ENCODE measurements at regions not wholly inside any gene's neighbourhood (a gene's known extent, or its start where the extent isn't known, plus 50 kb on each side); places are given as distances from the start of the nearest gene placed in this dataset.

GRCh38 chr11:23604966-23605365 lies 744.7 kb upstream of the CCDC179 start:
- no peaks in the 10 kb centered on the region for H3K9me3 ChIP-seq

GRCh38 chr11:23606191-23606590 lies 745.9 kb upstream of the CCDC179 start:
- H3K4me3 ChIP-seq = no peak overlapping the region
- H3K27me3 ChIP-seq = no peaks in the 10 kb centered on the region
- TF ChIP-seq POLR2AphosphoS5 (IDR thresholded peaks at IDR 0.05; ENCODE audit: insufficient read depth in 1 of 2, low read depth in 1 of 2) (no peak), CTCF (IDR thresholded peaks at IDR 0.05) (no peak)
- no peak for DNase-seq (ENCODE audit: extremely low spot score in 2 of 2)
- no peaks in the 10 kb centered on the region for H3K36me3 ChIP-seq
- H3K27ac ChIP-seq = no peak overlapping the region
- intact Hi-C loops (cut with DNase I) = no loop called here
- H3K9me3 ChIP-seq = no peaks in the 10 kb centered on the region
- H3K4me1 ChIP-seq = no peaks in the 10 kb centered on the region

More at GRCh38 chr11:23604966-23605365, 744.7 kb upstream of the CCDC179 start:
- TF ChIP-seq CTCF (IDR thresholded peaks at IDR 0.05) = no peak
- TF ChIP-seq POLR2A (IDR thresholded peaks at IDR 0.05) = no peak
- Histone ChIP-seq H3K36me3 (no peaks in the 10 kb centered on the region), H3K4me1 (no peaks in the 10 kb centered on the region), H3K27me3 (no peaks in the 10 kb centered on the region), H3K4me3 (no peak overlapping the region), H3K27ac (no peak overlapping the region)
- no peak for DNase-seq (ENCODE audit: extremely low spot score in 2 of 2)
- intact Hi-C loops (cut with DNase I) = no loop called here

GRCh38 chr11:23611726-23612125 lies 751.5 kb upstream of the CCDC179 start:
- H3K4me3 ChIP-seq = no peak overlapping the region

GRCh38 chr11:23620617-23621016 lies 760.3 kb upstream of the CCDC179 start:
- H3K27ac ChIP-seq = no peak overlapping the region
- H3K4me1 ChIP-seq = no peaks in the 10 kb centered on the region
- H3K36me3 ChIP-seq = no peaks in the 10 kb centered on the region
- intact Hi-C loops (cut with DNase I) = no loop called here
- TF ChIP-seq CTCF (IDR thresholded peaks at IDR 0.05) (no peak), POLR2AphosphoS5 (IDR thresholded peaks at IDR 0.05; ENCODE audit: insufficient read depth in 1 of 2, low read depth in 1 of 2) (no peak), POLR2A (IDR thresholded peaks at IDR 0.05) (no peak)
- no peaks in the 10 kb centered on the region for H3K27me3 ChIP-seq
- DNase-seq (ENCODE audit: extremely low spot score in 2 of 2) = no peak
- no peak overlapping the region for H3K4me3 ChIP-seq
- no peaks in the 10 kb centered on the region for H3K9me3 ChIP-seq

More at GRCh38 chr11:23611726-23612125, 751.5 kb upstream of the CCDC179 start:
- intact Hi-C loops (cut with DNase I) = no loop called here
- no peaks in the 10 kb centered on the region for H3K9me3 ChIP-seq
- no peaks in the 10 kb centered on the region for H3K27me3 ChIP-seq
- DNase-seq (ENCODE audit: extremely low spot score in 2 of 2) = no peak
- no peaks in the 10 kb centered on the region for H3K36me3 ChIP-seq
- no peak for TF ChIP-seq CTCF (IDR thresholded peaks at IDR 0.05)
- TF ChIP-seq POLR2AphosphoS5 (IDR thresholded peaks at IDR 0.05; ENCODE audit: insufficient read depth in 1 of 2, low read depth in 1 of 2) = no peak
- TF ChIP-seq POLR2A (IDR thresholded peaks at IDR 0.05) = no peak
- no peak overlapping the region for H3K27ac ChIP-seq
- no peaks in the 10 kb centered on the region for H3K4me1 ChIP-seq

GRCh38 chr11:23632293-23632692 lies 772.0 kb upstream of the CCDC179 start:
- no peaks in the 10 kb centered on the region for H3K36me3 ChIP-seq
- H3K9me3 ChIP-seq = no peaks in the 10 kb centered on the region
- intact Hi-C loops (cut with DNase I) = no loop called here
- H3K27ac ChIP-seq = no peak overlapping the region
- H3K4me1 ChIP-seq = no peaks in the 10 kb centered on the region
- DNase-seq (ENCODE audit: extremely low spot score in 2 of 2) = no peak
- no peak overlapping the region for H3K4me3 ChIP-seq
- TF ChIP-seq POLR2A (IDR thresholded peaks at IDR 0.05) = no peak
- TF ChIP-seq POLR2AphosphoS5 (IDR thresholded peaks at IDR 0.05; ENCODE audit: insufficient read depth in 1 of 2, low read depth in 1 of 2) = no peak
- TF ChIP-seq CTCF (IDR thresholded peaks at IDR 0.05) = no peak
- H3K27me3 ChIP-seq = no peaks in the 10 kb centered on the region
